C4-2B (cell line): ENCODE measurements at regions not wholly inside any gene's neighbourhood (a gene's known extent, or its start where the extent isn't known, plus 50 kb on each side); places are given as distances from the start of the nearest gene placed in this dataset.

Source experiments
- H3K27ac ChIP-seq: fragments of 450-650 bp; 2 replicates; pipeline ENCODE4 v1.5.1; 2017
- ZFX ChIP-seq: fragments of 450-650 bp; IDR thresholded peaks from 2 replicates; pipeline ENCODE4 v1.6.1; 2017
- TF ChIP-seq, protein P1 (sequence below): fragments of 450-650 bp; conservative IDR thresholded peaks from 2 replicates; pipeline ENCODE4 v1.5.1; 2017; ENCODE audit warnings: mild to moderate bottlenecking

DNA sequence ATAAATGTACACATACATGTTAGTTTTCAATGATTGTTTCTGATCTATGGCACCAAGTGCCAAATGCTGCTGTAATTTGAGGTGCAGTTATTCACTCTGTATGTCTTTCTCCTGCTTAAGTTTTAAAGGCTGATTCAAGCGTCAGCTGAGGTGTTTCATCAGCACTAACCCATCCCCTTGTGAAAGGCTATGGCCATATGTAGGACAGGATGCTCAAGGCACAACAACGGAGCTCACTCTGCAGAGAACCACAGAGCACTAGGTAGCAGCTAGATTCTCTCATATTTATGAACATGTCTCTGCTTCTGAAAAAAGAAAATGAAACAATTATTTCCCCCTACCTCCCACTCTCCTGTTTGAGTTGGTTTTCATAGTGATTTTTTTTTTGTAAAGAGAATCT, 340.0 kb upstream of the TMCO5A start:
- TF ChIP-seq, protein P1, sequence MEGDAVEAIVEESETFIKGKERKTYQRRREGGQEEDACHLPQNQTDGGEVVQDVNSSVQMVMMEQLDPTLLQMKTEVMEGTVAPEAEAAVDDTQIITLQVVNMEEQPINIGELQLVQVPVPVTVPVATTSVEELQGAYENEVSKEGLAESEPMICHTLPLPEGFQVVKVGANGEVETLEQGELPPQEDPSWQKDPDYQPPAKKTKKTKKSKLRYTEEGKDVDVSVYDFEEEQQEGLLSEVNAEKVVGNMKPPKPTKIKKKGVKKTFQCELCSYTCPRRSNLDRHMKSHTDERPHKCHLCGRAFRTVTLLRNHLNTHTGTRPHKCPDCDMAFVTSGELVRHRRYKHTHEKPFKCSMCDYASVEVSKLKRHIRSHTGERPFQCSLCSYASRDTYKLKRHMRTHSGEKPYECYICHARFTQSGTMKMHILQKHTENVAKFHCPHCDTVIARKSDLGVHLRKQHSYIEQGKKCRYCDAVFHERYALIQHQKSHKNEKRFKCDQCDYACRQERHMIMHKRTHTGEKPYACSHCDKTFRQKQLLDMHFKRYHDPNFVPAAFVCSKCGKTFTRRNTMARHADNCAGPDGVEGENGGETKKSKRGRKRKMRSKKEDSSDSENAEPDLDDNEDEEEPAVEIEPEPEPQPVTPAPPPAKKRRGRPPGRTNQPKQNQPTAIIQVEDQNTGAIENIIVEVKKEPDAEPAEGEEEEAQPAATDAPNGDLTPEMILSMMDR = no peak
- TF ChIP-seq ZFX = no peak
- no peak overlapping the region for H3K27ac ChIP-seq

DNA sequence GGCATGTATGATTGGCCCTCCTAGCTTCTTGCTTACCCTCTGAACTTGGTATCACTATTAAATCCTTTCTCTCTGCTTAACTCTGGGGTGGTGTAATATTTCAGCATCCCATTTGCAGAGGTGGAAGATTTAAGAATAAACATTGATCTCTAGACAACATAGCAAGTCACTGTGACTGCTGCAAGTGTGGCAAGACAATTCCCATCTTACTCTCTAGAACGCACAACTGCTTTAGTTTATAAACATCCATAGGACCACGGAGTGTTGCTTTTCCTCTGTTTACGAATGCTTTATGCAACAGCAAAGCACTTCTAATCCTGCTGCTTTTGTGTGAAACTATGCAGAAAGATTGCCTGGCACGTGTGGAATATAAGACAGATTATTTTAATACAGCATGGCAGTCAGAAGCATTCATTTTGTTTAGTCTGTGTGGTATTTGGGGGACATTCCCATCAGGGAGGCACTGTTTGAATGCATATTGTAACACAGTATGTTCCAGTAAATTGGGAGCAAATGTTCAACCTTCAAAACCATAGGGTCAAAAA, 338.9 kb upstream of the TMCO5A start:
- no peak for TF ChIP-seq ZFX
- TF ChIP-seq, protein P1 = no peak

DNA sequence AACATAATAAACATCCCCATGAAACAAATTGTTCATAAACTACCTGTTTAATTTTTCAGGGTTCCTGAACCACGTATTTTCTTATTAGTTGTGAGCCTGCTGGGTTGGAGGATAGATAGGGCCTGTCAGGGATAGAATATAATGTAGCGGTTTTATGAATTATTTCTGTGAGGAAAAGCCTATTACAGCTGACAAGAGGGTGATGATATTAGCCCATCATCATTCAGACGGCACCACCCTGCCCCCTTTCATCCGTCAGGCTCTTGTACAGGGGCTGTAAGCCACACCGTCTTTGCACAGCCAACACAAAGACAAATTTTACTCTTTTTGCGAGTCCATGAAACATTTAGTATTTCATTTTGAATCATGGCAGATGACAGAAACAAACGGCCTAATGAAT, 335.3 kb upstream of the TMCO5A start:
- H3K27ac ChIP-seq = no peak overlapping the region
- no peak for TF ChIP-seq ZFX
- TF ChIP-seq, protein P1 = no peak

More for the DNA sequence above, 338.9 kb upstream of the TMCO5A start:
- H3K27ac ChIP-seq = no peak overlapping the region

DNA sequence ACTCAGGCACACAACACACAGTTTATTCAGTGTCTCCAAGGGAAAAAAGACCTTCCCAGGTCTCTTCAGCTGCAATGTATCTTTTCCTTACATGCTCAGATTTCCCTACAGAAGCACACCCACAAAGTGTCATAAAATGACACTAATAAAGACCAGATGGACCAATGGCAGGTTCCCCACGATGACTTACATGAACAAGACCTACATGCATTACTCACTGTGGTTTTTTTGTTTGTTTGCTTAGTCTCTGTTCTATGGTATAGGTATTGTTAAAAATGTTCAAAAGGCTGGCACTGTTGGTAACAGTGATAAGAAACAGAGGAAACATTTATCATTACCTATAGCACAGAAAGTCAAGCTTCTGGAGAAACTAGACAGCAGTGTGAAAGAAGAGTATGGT, 318.2 kb upstream of the TMCO5A start:
- no peak overlapping the region for H3K27ac ChIP-seq
- no peak for TF ChIP-seq ZFX
- TF ChIP-seq, protein P1 = no peak

DNA sequence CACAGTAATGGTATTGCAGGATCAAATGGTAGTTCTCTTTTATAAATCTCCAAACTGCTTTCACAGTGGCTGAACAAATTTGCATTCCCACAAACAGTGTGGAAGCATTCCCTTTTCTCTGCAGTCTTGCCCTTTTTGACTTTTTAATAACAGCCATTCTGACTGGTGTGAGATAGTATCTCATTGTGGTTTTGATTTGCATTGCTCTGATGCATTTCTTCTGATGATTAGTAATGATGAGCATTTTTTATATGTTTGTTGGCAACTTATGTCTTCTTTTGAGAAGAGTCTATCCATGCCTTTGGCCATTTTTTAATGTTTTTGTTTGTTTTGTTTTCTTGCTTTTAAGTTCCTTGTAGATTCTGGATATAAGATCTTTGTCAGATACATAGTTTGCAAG, 316.1 kb upstream of the TMCO5A start:
- H3K27ac ChIP-seq = no peak overlapping the region
- no peak for TF ChIP-seq ZFX
- TF ChIP-seq, protein P1 = no peak

DNA sequence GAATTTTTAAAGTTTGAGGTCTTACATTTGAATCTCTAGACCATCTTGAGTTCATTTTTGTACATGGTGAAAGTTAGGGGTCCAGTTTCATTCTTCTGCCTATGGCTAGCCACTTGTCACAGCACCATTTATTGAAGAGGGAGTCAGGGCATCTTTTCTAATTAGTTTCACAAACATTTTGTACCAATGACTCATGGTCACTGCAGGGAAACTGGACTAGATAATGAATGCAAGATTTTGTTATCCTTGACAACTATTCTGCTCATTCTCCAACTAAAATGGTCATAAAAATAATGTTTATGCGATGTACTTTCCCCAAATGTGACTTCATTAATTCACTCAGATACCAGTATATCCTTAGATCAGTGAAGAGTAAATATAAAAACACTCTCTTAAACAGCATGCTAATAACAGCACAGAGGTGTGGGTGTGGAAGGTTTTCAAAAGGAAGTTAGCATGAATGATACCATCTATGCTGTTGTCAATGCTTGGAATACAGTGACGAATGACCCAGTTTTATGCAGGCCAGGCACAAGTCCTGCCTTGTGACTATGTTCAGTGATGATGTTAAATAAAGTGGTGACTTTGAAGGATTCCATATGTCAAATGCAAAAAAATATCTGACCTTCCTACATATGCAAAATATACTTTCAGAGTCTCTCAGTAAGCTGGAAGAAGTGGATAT, 314.9 kb upstream of the TMCO5A start:
- TF ChIP-seq ZFX = no peak
- TF ChIP-seq, protein P1 = no peak
- H3K27ac ChIP-seq = no peak overlapping the region

DNA sequence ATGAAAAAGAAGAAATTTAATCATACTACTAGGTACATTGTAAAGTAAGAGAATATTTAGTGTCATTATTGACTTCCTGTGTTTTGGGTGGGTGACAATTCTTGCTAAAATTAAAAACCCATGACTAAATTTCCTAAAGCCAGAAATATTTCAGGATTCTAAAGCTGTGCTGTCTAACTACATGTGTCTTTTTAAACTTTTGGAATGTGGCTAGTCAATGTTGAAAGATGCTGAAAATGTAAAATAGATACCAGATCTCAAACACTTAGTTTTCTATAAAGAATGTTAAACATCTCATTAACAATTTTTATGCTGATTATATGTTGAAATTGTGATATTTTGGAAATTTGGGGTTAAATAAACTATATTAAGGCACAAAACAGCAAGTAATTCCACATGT, 308.9 kb upstream of the TMCO5A start:
- no peak overlapping the region for H3K27ac ChIP-seq
- TF ChIP-seq, protein P1 = no peak
- TF ChIP-seq ZFX = no peak
